Ovary (tissue), 3 donors: ENCODE measurements at regions not wholly inside any gene's neighbourhood (a gene's known extent, or its start where the extent isn't known, plus 50 kb on each side); places are given as distances from the start of the nearest gene placed in this dataset.

ENCODE experiments used
- EP300 ChIP-seq: sonication (generic); formaldehyde crosslinking; IDR thresholded peaks from one replicate; pipeline ENCODE4 v1.6.1; 2017; ENCODE audit warnings: antibody characterized with exemption
- TF ChIP-seq, protein P1 (sequence below), 3 donors: fragments of 450-650 bp in 2 of 3; fragments of 200-600 bp in 1 of 3; IDR thresholded peaks; one replicate each; pipeline versions ENCODE4 v1.5.1 to v1.8.0; 2016 to 2022; ENCODE audit warnings: antibody characterized with exemption in 3 of 3, mild to moderate bottlenecking in 1 of 3
- donor health status: DM: no; HTN: no; CAD: no.

DNA sequence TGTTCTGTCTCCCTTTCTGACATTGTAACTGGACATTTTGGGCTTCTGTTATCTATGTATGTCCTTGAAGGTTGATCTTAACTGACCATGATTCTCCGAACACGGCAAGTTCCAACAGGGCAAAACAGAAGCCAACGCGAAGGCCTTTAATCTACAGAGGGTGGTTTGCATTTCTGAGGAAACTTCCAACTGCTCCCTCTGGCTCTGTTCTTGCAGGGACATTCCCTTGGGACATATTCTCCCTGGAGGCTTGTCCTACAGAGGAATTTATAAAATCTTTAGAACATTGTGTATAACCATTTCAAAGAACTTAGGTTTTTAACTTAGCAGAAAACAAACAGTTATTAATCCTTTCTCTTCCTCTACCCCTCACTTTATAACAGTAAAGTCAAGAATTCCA is 189.0 kb upstream of the CDYL start:
- TF ChIP-seq, protein P1, sequence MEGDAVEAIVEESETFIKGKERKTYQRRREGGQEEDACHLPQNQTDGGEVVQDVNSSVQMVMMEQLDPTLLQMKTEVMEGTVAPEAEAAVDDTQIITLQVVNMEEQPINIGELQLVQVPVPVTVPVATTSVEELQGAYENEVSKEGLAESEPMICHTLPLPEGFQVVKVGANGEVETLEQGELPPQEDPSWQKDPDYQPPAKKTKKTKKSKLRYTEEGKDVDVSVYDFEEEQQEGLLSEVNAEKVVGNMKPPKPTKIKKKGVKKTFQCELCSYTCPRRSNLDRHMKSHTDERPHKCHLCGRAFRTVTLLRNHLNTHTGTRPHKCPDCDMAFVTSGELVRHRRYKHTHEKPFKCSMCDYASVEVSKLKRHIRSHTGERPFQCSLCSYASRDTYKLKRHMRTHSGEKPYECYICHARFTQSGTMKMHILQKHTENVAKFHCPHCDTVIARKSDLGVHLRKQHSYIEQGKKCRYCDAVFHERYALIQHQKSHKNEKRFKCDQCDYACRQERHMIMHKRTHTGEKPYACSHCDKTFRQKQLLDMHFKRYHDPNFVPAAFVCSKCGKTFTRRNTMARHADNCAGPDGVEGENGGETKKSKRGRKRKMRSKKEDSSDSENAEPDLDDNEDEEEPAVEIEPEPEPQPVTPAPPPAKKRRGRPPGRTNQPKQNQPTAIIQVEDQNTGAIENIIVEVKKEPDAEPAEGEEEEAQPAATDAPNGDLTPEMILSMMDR (IDR thresholded peaks at IDR 0.05) = no peak
- TF ChIP-seq EP300 = no peak
